ENCODE measurements at regions not wholly inside any gene's neighbourhood (a gene's known extent, or its start where the extent isn't known, plus 50 kb on each side); places are given as distances from the start of the nearest gene placed in this dataset.

DNA sequence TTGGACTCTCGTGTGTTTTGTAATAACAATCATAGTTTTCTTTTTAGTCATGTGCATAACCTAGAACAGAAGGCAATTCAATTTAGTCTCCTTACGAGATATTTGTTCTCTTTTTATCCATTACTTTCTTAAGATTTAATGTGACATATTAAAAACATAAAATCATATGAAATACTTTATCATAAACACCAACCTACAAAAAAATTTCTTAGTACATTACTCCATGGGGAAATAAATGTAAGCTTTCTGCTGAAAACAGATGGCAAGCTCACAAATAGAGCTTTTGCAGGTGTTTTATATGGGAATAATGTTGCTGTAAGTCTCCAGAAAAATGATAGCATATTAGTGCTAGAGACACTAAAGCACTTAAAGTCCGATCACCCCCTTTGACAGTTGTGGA is 1035.2 kb upstream of the ARRDC3 start:
- Histone ChIP-seq H3K4me3 (ENCODE audit: low read depth, low read length, poor library complexity, severe bottlenecking) (no peak overlapping the region), H3K27ac (ENCODE audit: low read depth, low read length, poor library complexity, severe bottlenecking) (no peak overlapping the region), H3K4me1 (ENCODE audit: insufficient read depth, low read length, poor library complexity, severe bottlenecking) (no peaks in the 10 kb centered on the region), H3K9me3 (ENCODE audit: low read length) (peaks cover 9% of the 10 kb centered on the region), H2AFZ (ENCODE audit: low read length) (no peak overlapping the region), H3K36me3 (ENCODE audit: insufficient read depth, low read length) (no peaks in the 10 kb centered on the region), H4K20me1 (ENCODE audit: insufficient read depth, low read length) (no peaks in the 10 kb centered on the region), H3K79me2 (ENCODE audit: insufficient read depth, low read depth, low read length) (no peaks in the 10 kb centered on the region), H3K4me2 (ENCODE audit: low read length) (no peak overlapping the region), H3K9me2 (ENCODE audit: insufficient read depth, low read length) (no peaks in the 10 kb centered on the region)
- TF ChIP-seq, protein P1, sequence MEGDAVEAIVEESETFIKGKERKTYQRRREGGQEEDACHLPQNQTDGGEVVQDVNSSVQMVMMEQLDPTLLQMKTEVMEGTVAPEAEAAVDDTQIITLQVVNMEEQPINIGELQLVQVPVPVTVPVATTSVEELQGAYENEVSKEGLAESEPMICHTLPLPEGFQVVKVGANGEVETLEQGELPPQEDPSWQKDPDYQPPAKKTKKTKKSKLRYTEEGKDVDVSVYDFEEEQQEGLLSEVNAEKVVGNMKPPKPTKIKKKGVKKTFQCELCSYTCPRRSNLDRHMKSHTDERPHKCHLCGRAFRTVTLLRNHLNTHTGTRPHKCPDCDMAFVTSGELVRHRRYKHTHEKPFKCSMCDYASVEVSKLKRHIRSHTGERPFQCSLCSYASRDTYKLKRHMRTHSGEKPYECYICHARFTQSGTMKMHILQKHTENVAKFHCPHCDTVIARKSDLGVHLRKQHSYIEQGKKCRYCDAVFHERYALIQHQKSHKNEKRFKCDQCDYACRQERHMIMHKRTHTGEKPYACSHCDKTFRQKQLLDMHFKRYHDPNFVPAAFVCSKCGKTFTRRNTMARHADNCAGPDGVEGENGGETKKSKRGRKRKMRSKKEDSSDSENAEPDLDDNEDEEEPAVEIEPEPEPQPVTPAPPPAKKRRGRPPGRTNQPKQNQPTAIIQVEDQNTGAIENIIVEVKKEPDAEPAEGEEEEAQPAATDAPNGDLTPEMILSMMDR (conservative IDR thresholded peaks at IDR 0.05; ENCODE audit: low read length) = no peak
- no peak for TF ChIP-seq EZH2phosphoT487 (IDR thresholded peaks at IDR 0.05; ENCODE audit: borderline replicate concordance, low read depth, low read length)
- POLR2A ChIA-PET = interaction anchor here (0.8 kb wide), 1 partner anchor 8 kb away, joined by 4 read pairs; no protein-coding TSS in a partner anchor
- DNase-seq (ENCODE audit: low spot score) = no peak
- intact Hi-C loops (cut with micrococcal nuclease; ENCODE audit: unreplicated experiment) = no loop called here
- CTCF ChIA-PET (ENCODE audit: unreplicated experiment) = no interaction called here
- no TSS peak for BruUV-seq (replicated peaks)

- intact Hi-C loops (cut with micrococcal nuclease; ENCODE audit: unreplicated experiment) = no loop called here
- Histone ChIP-seq H3K9me3 (ENCODE audit: low read length) (no peaks in the 10 kb centered on the region), H4K20me1 (ENCODE audit: insufficient read depth, low read length) (no peaks in the 10 kb centered on the region), H3K79me2 (ENCODE audit: insufficient read depth, low read depth, low read length) (no peaks in the 10 kb centered on the region), H3K4me2 (ENCODE audit: low read length) (no peak overlapping the region), H3K36me3 (ENCODE audit: insufficient read depth, low read length) (no peaks in the 10 kb centered on the region), H3K4me1 (ENCODE audit: insufficient read depth, low read length, poor library complexity, severe bottlenecking) (no peaks in the 10 kb centered on the region), H3K9me2 (ENCODE audit: insufficient read depth, low read length) (no peaks in the 10 kb centered on the region), H3K27ac (ENCODE audit: low read depth, low read length, poor library complexity, severe bottlenecking) (no peak overlapping the region), H3K4me3 (ENCODE audit: low read depth, low read length, poor library complexity, severe bottlenecking) (no peak overlapping the region), H2AFZ (ENCODE audit: low read length) (no peak overlapping the region)
- no peak for DNase-seq (ENCODE audit: low spot score)
- TF ChIP-seq EZH2phosphoT487 (IDR thresholded peaks at IDR 0.05; ENCODE audit: borderline replicate concordance, low read depth, low read length) = no peak
- ChIA-PET CTCF (ENCODE audit: unreplicated experiment) (no interaction called here), POLR2A (no interaction called here)
- BruUV-seq (replicated peaks) = no TSS peak
Observed at GRCh38 chr5:92409134-92409533, 1026.0 kb upstream of the ARRDC3 start.

DNA sequence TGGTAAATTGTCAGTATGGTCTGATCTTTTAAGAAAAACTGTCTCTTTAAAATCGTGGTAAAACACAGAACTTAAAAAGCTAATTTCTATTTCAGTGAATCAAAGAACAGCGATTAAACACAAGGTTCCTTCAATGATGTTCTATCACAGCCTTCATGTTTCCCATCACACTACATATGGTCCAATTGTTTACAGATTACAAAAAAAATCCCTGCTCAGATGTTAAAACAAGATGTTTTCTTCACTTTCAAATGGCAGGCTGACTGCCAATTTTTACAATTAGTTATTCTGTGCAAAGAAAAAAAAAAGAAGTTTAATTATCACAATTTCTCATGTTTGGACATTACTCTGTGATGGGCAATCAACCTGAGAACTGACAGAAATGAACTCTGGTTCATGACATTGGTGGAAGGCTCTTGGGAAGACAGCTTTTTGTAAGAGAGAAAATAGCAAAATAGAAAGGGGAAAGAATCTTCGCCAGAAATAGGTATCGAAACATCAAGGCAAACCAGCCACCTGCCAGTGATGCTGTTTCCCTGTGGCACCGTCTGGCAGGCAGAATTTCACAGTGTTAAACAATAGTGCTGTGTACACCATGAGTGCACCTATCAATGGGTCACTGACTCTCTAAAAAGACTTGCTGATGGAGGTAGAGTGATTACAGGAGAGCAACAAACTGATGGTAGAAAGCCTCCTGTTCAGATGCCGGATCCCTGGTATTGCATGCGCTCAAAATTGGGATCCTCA is 1020.0 kb upstream of the ARRDC3 start:
- no TSS peak for BruUV-seq (replicated peaks)
- no peaks in the 10 kb centered on the region for H3K36me3 ChIP-seq (ENCODE audit: insufficient read depth, low read length)
- no peak overlapping the region for H3K4me3 ChIP-seq (ENCODE audit: low read depth, low read length, poor library complexity, severe bottlenecking)
- CTCF ChIA-PET (ENCODE audit: unreplicated experiment) = no interaction called here
- H2AFZ ChIP-seq (ENCODE audit: low read length) = no peak overlapping the region
- no peaks in the 10 kb centered on the region for H3K79me2 ChIP-seq (ENCODE audit: insufficient read depth, low read depth, low read length)
- no peak for DNase-seq (ENCODE audit: low spot score)
- TF ChIP-seq EZH2phosphoT487 (IDR thresholded peaks at IDR 0.05; ENCODE audit: borderline replicate concordance, low read depth, low read length) = no peak
- TF ChIP-seq, protein P1 (conservative IDR thresholded peaks at IDR 0.05; ENCODE audit: low read length) = no peak
- no peaks in the 10 kb centered on the region for H3K9me2 ChIP-seq (ENCODE audit: insufficient read depth, low read length)
- no peaks in the 10 kb centered on the region for H3K4me1 ChIP-seq (ENCODE audit: insufficient read depth, low read length, poor library complexity, severe bottlenecking)
- H3K27ac ChIP-seq (ENCODE audit: low read depth, low read length, poor library complexity, severe bottlenecking) = no peak overlapping the region
- H3K9me3 ChIP-seq (ENCODE audit: low read length) = no peaks in the 10 kb centered on the region
- intact Hi-C loops (cut with micrococcal nuclease; ENCODE audit: unreplicated experiment) = no loop called here
- no peak overlapping the region for H3K4me2 ChIP-seq (ENCODE audit: low read length)
- POLR2A ChIA-PET = no interaction called here
- H4K20me1 ChIP-seq (ENCODE audit: insufficient read depth, low read length) = no peaks in the 10 kb centered on the region

Data from OCI-LY7 (cell line).